HG03108 (cell line): ENCODE measurements at regions not wholly inside any gene's neighbourhood (a gene's known extent, or its start where the extent isn't known, plus 50 kb on each side); places are given as distances from the start of the nearest gene placed in this dataset.
"Not testable (repeated sequence)": the region's sequence is repeated elsewhere in the genome, so short reads cannot be mapped to it uniquely, and the experiment has no call there.

Experiments used
- ATAC-seq: cut with Tn5 transposase; IDR thresholded peaks from one replicate; pipeline ENCODE4 v1.9.1; 2021; ENCODE audit warnings: moderate library complexity; ENCODE audit not compliant: unreplicated experiment

- ATAC-seq = no peak
These were observed 74.2 kb upstream of the RHOBTB1 start for GRCh38 chr10:61018146-61018545.

- no peak for ATAC-seq
These were observed 72.6 kb upstream of the RHOBTB1 start for GRCh38 chr10:61016630-61017029.

GRCh38 chr10:61016007-61016406 lies 72.0 kb upstream of the RHOBTB1 start:
- no peak for ATAC-seq

- no peak for ATAC-seq
These were observed 66.9 kb upstream of the RHOBTB1 start for GRCh38 chr10:61010863-61011262.

GRCh38 chr10:61003069-61003468 lies 59.1 kb upstream of the RHOBTB1 start:
- not testable (repeated sequence) for ATAC-seq

GRCh38 chr10:61001731-61002122 lies 57.7 kb upstream of the RHOBTB1 start:
- ATAC-seq = no peak

GRCh38 chr10:61000769-61001730 lies 57.1 kb upstream of the RHOBTB1 start:
- no peak for ATAC-seq

- no peak for ATAC-seq
These were observed 54.9 kb upstream of the RHOBTB1 start for GRCh38 chr10:60998932-60999331.

- no peak for ATAC-seq
These were observed 50.1 kb upstream of the RHOBTB1 start for GRCh38 chr10:60994128-60994527.
